Natural killer cell treated with Interleukin-12 subunit alpha and Interleukin-12 subunit beta and Interleukin-15 and Interleukin-18, amount 100 ng/mL, for 72 hours (primary cell): ENCODE measurements at regions not wholly inside any gene's neighbourhood (a gene's known extent, or its start where the extent isn't known, plus 50 kb on each side); places are given as distances from the start of the nearest gene placed in this dataset.

Experiments used
- ATAC-seq, 2 donors: fragments of 150-1000 bp; cut with Tn5 transposase in 1 of 2; sonication (Bioruptor Pico), chemical (Tn5 transposase) in 1 of 2; 2 replicates each; pipeline ENCODE4 v1.10.0; 2021
- DNase-seq: peaks from one replicate; pipeline ENCODE4 v3.0.0; 2022; ENCODE audit warnings: low spot score
- H3K27ac Mint-ChIP-seq, 2 donors: 1 replicate in 1 of 2; 2 replicates in 1 of 2; pipeline ENCODE4 v1.8.0; 2022; ENCODE audit warnings: mixed read lengths in 2 of 2, mild to moderate bottlenecking in 1 of 2, moderate library complexity in 1 of 2
- H3K27me3 Mint-ChIP-seq, 2 donors: 1 replicate in 1 of 2; 2 replicates in 1 of 2; pipeline ENCODE4 v1.8.0; 2022; ENCODE audit warnings: mixed read lengths in 2 of 2
- H3K36me3 Mint-ChIP-seq: one replicate; pipeline ENCODE4 v1.8.0; 2022; ENCODE audit warnings: mixed read lengths
- H3K4me1 Mint-ChIP-seq, 2 donors: 1 replicate in 1 of 2; 2 replicates in 1 of 2; pipeline ENCODE4 v1.8.0; 2022; ENCODE audit warnings: low read depth in 2 of 2, mixed read lengths in 2 of 2, mild to moderate bottlenecking in 1 of 2
- H3K4me3 Mint-ChIP-seq: one replicate; pipeline ENCODE4 v1.8.0; 2022; ENCODE audit warnings: mixed read lengths
- H3K9me3 Mint-ChIP-seq: 2 replicates; pipeline ENCODE4 v1.8.0; 2022; ENCODE audit warnings: mixed read lengths

DNA sequence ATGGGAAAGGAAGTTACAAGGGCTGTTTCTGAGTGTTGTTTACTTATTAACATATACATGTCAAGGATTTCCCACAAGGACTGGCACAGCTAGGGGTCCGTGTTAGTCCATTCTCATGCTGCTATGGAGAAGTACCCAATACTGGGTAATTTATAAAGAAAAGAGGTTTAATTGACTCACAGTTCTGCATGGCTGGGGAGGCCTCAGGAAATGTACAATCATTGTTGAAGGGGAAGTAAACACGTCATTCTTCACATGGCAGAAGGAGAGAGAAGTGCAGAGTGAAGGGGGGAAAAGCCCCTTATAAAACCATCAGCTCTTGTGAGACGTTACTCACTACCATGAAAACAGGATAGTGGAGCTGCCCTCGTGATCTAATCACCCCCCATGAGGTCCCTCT is 128.9 kb upstream of the CELF4 start:
- Mint-ChIP-seq H3K4me3 (no peak overlapping the region), H3K36me3 (no peaks in the 10 kb centered on the region), H3K27me3 (no peaks in the 10 kb centered on the region), H3K27ac (no peak overlapping the region), H3K4me1 (no peaks in the 10 kb centered on the region), H3K9me3 (peaks cover 8% of the 10 kb centered on the region)
- DNase-seq (no peak), ATAC-seq (no peak)

DNA sequence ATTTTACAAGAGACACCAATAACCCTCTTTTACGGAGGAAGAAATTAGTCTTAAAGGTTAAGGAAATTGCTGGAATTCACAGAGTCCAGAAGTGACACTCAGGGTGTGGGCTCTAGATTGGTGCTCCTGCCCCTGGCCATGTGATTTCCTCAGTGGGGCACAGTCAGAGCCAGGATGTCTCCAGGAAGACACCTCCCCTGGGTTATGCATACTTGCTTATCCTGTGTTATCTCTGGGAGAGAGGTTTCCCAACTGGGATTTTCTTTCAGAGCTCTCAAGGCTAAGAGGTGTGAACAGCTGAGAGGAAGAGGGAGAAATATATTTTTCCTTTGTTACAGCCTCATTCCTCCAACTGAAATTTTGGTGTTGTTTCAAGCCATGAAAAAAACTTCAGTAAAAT is 125.6 kb upstream of the CELF4 start:
- H3K27me3 Mint-ChIP-seq, result no peaks in the 10 kb centered on the region
- H3K27ac Mint-ChIP-seq, result no peak overlapping the region
- H3K36me3 Mint-ChIP-seq, result no peaks in the 10 kb centered on the region
- H3K4me3 Mint-ChIP-seq, result no peak overlapping the region
- H3K9me3 Mint-ChIP-seq, result peaks cover 11% of the 10 kb centered on the region
- DNase-seq (no peak), ATAC-seq (no peak)
- no peaks in the 10 kb centered on the region for H3K4me1 Mint-ChIP-seq

GRCh38 chr18:37689841-37690240 is 124.2 kb upstream of the CELF4 start:
- Mint-ChIP-seq H3K4me3 (no peak overlapping the region), H3K4me1 (no peaks in the 10 kb centered on the region), H3K27ac (no peak overlapping the region), H3K27me3 (no peaks in the 10 kb centered on the region), H3K36me3 (no peaks in the 10 kb centered on the region), H3K9me3 (peaks cover 11% of the 10 kb centered on the region)
- DNase-seq (no peak), ATAC-seq (no peak)

- DNase-seq, result no peak
- Mint-ChIP-seq H3K27ac (no peak overlapping the region), H3K36me3 (peaks cover 4% of the 10 kb centered on the region), H3K4me1 (no peaks in the 10 kb centered on the region), H3K9me3 (peaks cover 27% of the 10 kb centered on the region), H3K27me3 (no peaks in the 10 kb centered on the region), H3K4me3 (no peak overlapping the region)
- ATAC-seq, result no peak
Measured at GRCh38 chr18:37684590-37684989, 119.0 kb upstream of the CELF4 start.

DNA sequence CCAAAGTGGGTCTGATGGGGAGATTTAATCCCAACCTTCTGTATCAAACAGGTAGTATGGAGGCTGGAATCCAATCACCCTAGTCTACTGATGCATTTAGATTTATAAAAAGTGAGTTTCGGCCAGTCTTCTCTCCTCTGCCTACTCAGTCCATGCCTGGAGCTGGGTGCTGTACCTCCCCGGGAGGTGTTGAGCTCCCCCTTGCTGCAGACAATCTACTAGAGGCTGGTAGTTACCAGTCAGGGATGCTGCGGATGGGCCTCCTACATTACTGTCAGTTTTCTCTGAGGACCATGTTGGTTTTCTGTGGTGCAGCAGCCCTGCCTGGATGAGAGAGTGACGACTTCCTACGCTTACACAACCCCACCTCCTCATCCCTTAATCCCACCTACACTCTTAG is 118.6 kb upstream of the CELF4 start:
- Mint-ChIP-seq H3K4me3 (no peak overlapping the region), H3K9me3 (peaks cover 27% of the 10 kb centered on the region), H3K27ac (no peak overlapping the region), H3K4me1 (no peaks in the 10 kb centered on the region), H3K27me3 (no peaks in the 10 kb centered on the region), H3K36me3 (peaks cover 4% of the 10 kb centered on the region)
- ATAC-seq (no peak), DNase-seq (no peak)

DNA sequence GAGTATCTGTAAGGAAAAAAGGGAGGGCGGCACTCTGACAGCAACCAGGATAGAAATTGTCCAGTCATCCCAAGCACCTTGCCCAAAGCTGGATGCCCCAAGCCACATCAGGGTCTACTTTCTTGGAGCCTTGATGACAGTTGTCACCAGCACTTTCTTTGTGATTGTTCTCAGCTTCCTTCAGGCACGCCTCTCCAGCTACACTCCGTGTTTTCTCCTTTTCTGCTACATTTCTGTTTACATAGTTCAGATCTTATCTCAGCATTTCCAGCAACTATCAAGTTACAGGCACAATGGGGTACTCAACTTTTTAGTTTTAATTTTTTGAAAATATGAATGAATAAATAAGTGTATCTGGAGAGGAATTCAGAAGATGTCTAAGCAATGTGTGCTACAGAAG is 115.3 kb upstream of the CELF4 start:
- Mint-ChIP-seq H3K9me3 (peaks cover 16% of the 10 kb centered on the region), H3K4me1 (no peaks in the 10 kb centered on the region), H3K27me3 (no peaks in the 10 kb centered on the region), H3K36me3 (peaks cover 4% of the 10 kb centered on the region), H3K27ac (no peak overlapping the region), H3K4me3 (no peak overlapping the region)
- no peak for DNase-seq
- no peak for ATAC-seq

- H3K27ac Mint-ChIP-seq, result no peak overlapping the region
- DNase-seq, result no peak
- no peaks in the 10 kb centered on the region for H3K4me1 Mint-ChIP-seq
- ATAC-seq, result no peak
- H3K27me3 Mint-ChIP-seq, result no peaks in the 10 kb centered on the region
- no peak overlapping the region for H3K4me3 Mint-ChIP-seq
- peaks cover 5% of the 10 kb centered on the region for H3K9me3 Mint-ChIP-seq
- no peaks in the 10 kb centered on the region for H3K36me3 Mint-ChIP-seq
Measured at GRCh38 chr18:37676276-37676675, 110.7 kb upstream of the CELF4 start.

- no peaks in the 10 kb centered on the region for H3K27me3 Mint-ChIP-seq
- no peak overlapping the region for H3K4me3 Mint-ChIP-seq
- H3K9me3 Mint-ChIP-seq, result peaks cover 6% of the 10 kb centered on the region
- no peak overlapping the region for H3K27ac Mint-ChIP-seq
- H3K36me3 Mint-ChIP-seq, result no peaks in the 10 kb centered on the region
- H3K4me1 Mint-ChIP-seq, result no peaks in the 10 kb centered on the region
- DNase-seq (no peak), ATAC-seq (no peak)
Measured at GRCh38 chr18:37675699-37676098, 110.1 kb upstream of the CELF4 start.

- DNase-seq, result no peak
- Mint-ChIP-seq H3K4me3 (no peak overlapping the region), H3K9me3 (peaks cover 6% of the 10 kb centered on the region), H3K27me3 (no peaks in the 10 kb centered on the region), H3K27ac (no peak overlapping the region), H3K36me3 (no peaks in the 10 kb centered on the region), H3K4me1 (no peaks in the 10 kb centered on the region)
- no peak for ATAC-seq
Measured at GRCh38 chr18:37674570-37674969, 109.0 kb upstream of the CELF4 start.

DNA sequence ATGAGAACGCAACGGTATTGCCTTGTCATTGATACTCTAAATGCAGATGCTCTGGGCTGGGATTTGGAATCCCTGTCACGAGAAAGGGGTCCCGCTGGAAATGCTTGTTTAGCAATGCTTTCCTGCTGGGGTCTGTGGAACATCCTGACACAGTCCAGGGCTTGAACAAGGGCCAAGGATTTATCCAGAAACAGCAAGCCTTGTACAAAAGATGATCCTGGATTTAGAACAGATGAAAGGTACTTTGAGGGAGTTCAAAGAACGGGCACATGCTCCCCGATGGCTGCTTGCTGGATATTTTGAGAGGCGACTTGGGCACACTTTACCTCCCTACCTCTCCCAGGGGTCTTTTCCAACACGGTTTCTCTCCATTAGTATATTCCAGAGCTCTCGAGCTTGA is 108.1 kb upstream of the CELF4 start:
- ATAC-seq, result no peak
- H3K4me3 Mint-ChIP-seq, result no peak overlapping the region
- H3K9me3 Mint-ChIP-seq, result peaks cover 6% of the 10 kb centered on the region
- H3K4me1 Mint-ChIP-seq, result no peaks in the 10 kb centered on the region
- H3K27ac Mint-ChIP-seq, result no peak overlapping the region
- H3K36me3 Mint-ChIP-seq, result no peaks in the 10 kb centered on the region
- H3K27me3 Mint-ChIP-seq, result no peaks in the 10 kb centered on the region
- DNase-seq, result no peak

- no peak for DNase-seq
- H3K4me3 Mint-ChIP-seq, result no peak overlapping the region
- no peaks in the 10 kb centered on the region for H3K4me1 Mint-ChIP-seq
- no peaks in the 10 kb centered on the region for H3K27me3 Mint-ChIP-seq
- no peaks in the 10 kb centered on the region for H3K36me3 Mint-ChIP-seq
- H3K9me3 Mint-ChIP-seq, result peaks cover 6% of the 10 kb centered on the region
- ATAC-seq, result no peak
- no peak overlapping the region for H3K27ac Mint-ChIP-seq
Measured at GRCh38 chr18:37672932-37673595, 107.5 kb upstream of the CELF4 start.

DNA sequence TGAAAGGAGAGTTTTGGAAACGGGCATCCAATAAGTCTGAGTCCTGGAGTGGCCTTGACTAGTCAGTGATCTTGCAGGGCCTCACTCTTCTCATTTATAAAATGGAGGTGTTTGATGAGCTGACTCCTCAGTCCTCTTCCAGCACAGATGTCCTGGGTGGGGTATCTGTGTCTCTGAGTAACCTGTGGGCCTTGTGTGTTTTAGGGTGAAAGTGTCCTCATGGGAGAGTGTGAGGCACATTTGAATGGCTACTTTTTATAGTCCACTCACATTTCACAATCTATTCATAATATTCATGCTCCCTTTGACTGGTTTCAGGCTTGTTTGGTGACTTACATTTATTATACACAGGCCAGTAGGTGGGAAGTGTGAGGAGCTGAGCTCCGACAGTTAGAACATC is 106.4 kb upstream of the CELF4 start:
- no peaks in the 10 kb centered on the region for H3K27me3 Mint-ChIP-seq
- peaks cover 6% of the 10 kb centered on the region for H3K9me3 Mint-ChIP-seq
- H3K4me3 Mint-ChIP-seq, result no peak overlapping the region
- no peaks in the 10 kb centered on the region for H3K36me3 Mint-ChIP-seq
- no peak overlapping the region for H3K27ac Mint-ChIP-seq
- no peaks in the 10 kb centered on the region for H3K4me1 Mint-ChIP-seq
- ATAC-seq (no peak), DNase-seq (no peak)

DNA sequence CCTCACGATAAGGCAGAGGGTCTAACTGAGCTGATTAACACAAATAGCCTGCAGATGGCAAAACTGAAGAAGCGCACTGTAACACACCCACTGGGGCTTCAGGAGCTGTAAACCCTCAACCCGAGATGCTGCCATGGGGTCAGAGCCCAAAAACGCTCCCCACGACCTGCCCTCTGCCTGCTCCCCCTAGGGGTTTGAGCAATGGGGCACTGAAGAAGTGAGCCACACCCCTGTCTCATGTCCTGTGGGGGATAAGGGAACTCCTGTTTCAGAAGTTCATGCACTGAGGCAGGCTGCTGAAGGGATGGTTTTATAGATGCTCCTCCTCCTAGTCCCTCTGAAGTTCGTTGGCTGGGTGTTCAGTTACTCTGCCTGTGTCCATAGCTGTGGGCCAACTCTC is 105.9 kb upstream of the CELF4 start:
- Mint-ChIP-seq H3K36me3 (no peaks in the 10 kb centered on the region), H3K27me3 (no peaks in the 10 kb centered on the region), H3K27ac (no peak overlapping the region), H3K4me3 (no peak overlapping the region), H3K4me1 (no peaks in the 10 kb centered on the region), H3K9me3 (peaks cover 6% of the 10 kb centered on the region)
- DNase-seq (no peak), ATAC-seq (no peak)

DNA sequence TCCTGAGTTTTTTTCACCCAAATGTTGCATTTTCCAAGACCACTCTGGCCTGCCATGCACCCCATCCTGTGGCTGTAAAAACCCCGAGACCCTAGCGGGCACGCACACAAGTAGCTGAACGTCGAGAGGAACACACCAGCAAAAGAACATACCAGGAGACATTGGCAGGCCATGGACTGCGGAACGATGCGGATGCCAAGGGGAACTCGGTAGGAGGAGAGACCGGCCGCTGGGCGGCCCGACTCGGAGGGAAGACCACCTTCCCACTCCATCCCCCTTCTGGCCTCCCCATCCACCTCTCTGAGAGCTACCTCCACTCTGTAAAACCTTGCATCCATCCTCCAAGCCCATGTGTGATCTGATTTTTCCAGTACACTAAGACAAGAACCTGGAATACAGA is 105.5 kb upstream of the CELF4 start:
- H3K27me3 Mint-ChIP-seq, result no peaks in the 10 kb centered on the region
- peaks cover 6% of the 10 kb centered on the region for H3K9me3 Mint-ChIP-seq
- ATAC-seq, result no peak
- no peak overlapping the region for H3K4me3 Mint-ChIP-seq
- no peak overlapping the region for H3K27ac Mint-ChIP-seq
- H3K4me1 Mint-ChIP-seq, result no peaks in the 10 kb centered on the region
- H3K36me3 Mint-ChIP-seq, result no peaks in the 10 kb centered on the region
- no peak for DNase-seq

DNA sequence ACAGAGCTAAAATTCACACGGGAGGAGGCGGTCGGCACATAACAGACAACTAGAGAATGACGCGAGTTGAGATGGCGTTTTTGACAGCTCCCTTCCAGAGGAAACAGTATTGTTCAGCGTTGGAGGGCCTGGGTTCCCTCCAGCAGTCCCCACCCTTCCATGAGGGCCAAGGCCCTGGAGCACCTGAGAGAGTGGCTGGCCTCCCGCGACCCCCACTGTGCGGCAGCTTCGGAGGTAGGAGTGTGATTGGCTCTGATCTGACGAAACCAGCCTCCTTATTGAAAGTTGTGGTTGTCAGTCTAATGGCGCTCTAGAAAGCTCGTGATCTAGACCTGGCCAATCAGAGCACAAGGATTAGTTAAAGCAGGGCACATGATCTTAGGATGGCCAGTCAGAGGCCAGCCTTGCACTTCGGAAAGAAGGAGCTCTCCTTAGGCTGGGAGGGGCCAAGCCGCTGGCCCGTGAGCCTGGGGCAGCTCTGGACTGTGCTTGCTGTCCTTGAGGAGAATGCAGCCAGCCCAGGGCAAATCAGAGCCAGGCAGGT is 104.5 kb upstream of the CELF4 start:
- DNase-seq (no peak), ATAC-seq (no peak)
- H3K36me3 Mint-ChIP-seq, result no peaks in the 10 kb centered on the region
- H3K27ac Mint-ChIP-seq, result no peak overlapping the region
- peaks cover 6% of the 10 kb centered on the region for H3K9me3 Mint-ChIP-seq
- no peak overlapping the region for H3K4me3 Mint-ChIP-seq
- no peaks in the 10 kb centered on the region for H3K27me3 Mint-ChIP-seq
- H3K4me1 Mint-ChIP-seq, result no peaks in the 10 kb centered on the region
